ENCODE measurements at regions not wholly inside any gene's neighbourhood (a gene's known extent, or its start where the extent isn't known, plus 50 kb on each side); places are given as distances from the start of the nearest gene placed in this dataset.

DNA sequence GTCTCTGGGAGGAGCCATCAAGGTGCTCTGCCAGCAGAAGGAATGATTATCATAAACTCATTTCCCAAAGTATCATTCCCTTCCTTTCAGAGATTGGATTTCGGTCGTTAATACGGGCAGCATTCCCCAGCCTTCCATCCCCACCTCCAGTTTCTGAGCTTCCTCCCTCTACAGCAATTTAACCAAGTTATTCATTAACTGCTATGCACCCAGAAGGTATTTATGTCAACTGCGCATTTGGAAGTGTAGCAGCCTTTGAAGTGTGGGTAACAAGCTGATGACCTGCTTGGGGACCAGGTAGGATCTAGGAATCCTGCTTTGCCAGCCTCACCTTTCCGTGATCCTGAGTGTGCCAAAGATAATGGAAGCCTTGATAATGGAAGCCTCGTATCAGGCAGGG lies 172.4 kb upstream of the IGSF21 start:
- Histone ChIP-seq H3K4me2 (ENCODE audit: insufficient read depth, low read length, poor library complexity, severe bottlenecking) (no peak overlapping the region), H3K4me3 (ENCODE audit: low read length in 2 of 2) (no peak overlapping the region), H2AFZ (ENCODE audit: low read length) (no peak overlapping the region), H3K36me3 (replicated peaks in 1 of 2; ENCODE audit: control insufficient read depth in 2 of 2, insufficient read depth in 2 of 2, low read length in 2 of 2) (no peaks in the 10 kb centered on the region), H4K8ac (ENCODE audit: low read depth, low read length) (no peak overlapping the region), H3K4ac (ENCODE audit: low read length) (no peak overlapping the region), H3K23ac (ENCODE audit: low read depth, low read length, poor library complexity) (no peak overlapping the region), H2BK15ac (ENCODE audit: low read length) (no peak overlapping the region), H2AK5ac (ENCODE audit: low read depth, low read length) (no peak overlapping the region), H3K27ac (replicated peaks; ENCODE audit: low read length) (no peak overlapping the region), H3K18ac (ENCODE audit: low read length) (no peak overlapping the region), H2BK12ac (ENCODE audit: low read length) (no peak overlapping the region), H3K27me3 (ENCODE audit: control insufficient read depth in 3 of 3, insufficient read depth in 3 of 3, low read depth in 1 of 3, low read length in 3 of 3) (peaks cover 0 to 1% (median 0%) of the 10 kb centered on the region in 3 experiments), H3K9me3 (replicated peaks in 1 of 2; ENCODE audit: control insufficient read depth in 2 of 2, insufficient read depth in 1 of 2, low read depth in 1 of 2, low read length in 2 of 2) (no peaks in the 10 kb centered on the region), H3K14ac (ENCODE audit: low read length) (no peak overlapping the region), H2BK5ac (ENCODE audit: low read length) (no peak overlapping the region), H3K79me1 (ENCODE audit: low read depth, low read length) (no peaks in the 10 kb centered on the region), H4K91ac (ENCODE audit: low read depth, low read length, poor library complexity) (no peak overlapping the region), H2BK120ac (ENCODE audit: low read depth, low read length) (no peak overlapping the region), H3K9ac (ENCODE audit: low read depth, low read length, poor library complexity) (peak overlapping the region; percentile 18), H3K4me1 (ENCODE audit: control insufficient read depth in 2 of 2, insufficient read depth in 1 of 2, low read depth in 1 of 2, low read length in 2 of 2) (no peaks in the 10 kb centered on the region)
- DNase-seq (ENCODE audit: low spot score), result no peak
- no CpG with 5 or more reads among the region's 6 CpGs for WGBS, 2 donors (ENCODE audit: extremely low coverage in 2 of 2, insufficient read length in 2 of 2, insufficient replicate concordance in 1 of 2)

DNA sequence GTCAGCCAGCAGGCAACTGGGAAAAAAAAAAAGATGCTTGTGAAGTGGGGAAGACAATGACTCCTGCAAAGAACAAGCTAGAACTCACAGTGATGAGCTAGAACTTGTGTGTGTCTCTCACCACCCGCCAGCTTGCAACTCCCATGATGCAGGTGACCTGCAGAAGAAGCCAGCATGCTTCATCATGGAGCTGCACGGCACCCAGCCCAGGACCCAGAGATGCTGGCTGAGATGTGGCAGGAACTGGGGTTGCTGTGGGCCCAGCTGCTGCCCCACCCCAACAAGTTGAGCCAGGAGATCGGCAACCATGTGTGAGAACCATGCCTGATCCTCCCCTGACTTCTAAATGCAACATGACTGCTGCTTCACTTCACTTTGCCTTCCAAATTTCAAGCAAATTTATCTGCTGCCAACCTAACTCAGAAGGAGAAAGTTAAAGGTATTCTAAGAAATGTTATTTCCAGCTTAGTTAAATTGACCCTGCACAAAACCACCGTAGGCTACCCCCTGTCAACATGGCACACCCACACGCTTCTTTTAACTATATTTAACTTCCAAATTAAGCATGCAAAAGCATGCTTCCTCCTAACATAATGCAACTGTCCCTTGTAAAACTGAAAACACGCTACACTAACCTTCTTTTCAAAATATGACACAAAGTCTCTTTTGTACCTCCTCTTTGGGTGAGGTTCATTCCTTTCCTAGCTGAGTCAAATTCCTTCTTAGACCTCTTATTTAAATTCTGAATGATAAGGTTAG lies 166.0 kb upstream of the IGSF21 start:
- Histone ChIP-seq H3K27ac (replicated peaks; ENCODE audit: low read length) (no peak overlapping the region), H3K4ac (ENCODE audit: low read length) (no peak overlapping the region), H3K4me3 (ENCODE audit: low read length in 2 of 2) (peak overlapping the region in 1 of 2 donors; percentile 44), H2BK120ac (ENCODE audit: low read depth, low read length) (no peak overlapping the region), H2BK5ac (ENCODE audit: low read length) (no peak overlapping the region), H3K27me3 (ENCODE audit: control insufficient read depth in 3 of 3, insufficient read depth in 3 of 3, low read depth in 1 of 3, low read length in 3 of 3) (no peaks in the 10 kb centered on the region), H2BK15ac (ENCODE audit: low read length) (no peak overlapping the region), H3K4me1 (ENCODE audit: control insufficient read depth in 2 of 2, insufficient read depth in 1 of 2, low read depth in 1 of 2, low read length in 2 of 2) (no peaks in the 10 kb centered on the region), H3K79me1 (ENCODE audit: low read depth, low read length) (no peaks in the 10 kb centered on the region), H3K14ac (ENCODE audit: low read length) (no peak overlapping the region), H3K9ac (ENCODE audit: low read depth, low read length, poor library complexity) (no peak overlapping the region), H3K23ac (ENCODE audit: low read depth, low read length, poor library complexity) (no peak overlapping the region), H2AFZ (ENCODE audit: low read length) (no peak overlapping the region), H4K8ac (ENCODE audit: low read depth, low read length) (no peak overlapping the region), H3K4me2 (ENCODE audit: insufficient read depth, low read length, poor library complexity, severe bottlenecking) (no peak overlapping the region), H2BK12ac (ENCODE audit: low read length) (no peak overlapping the region), H2AK5ac (ENCODE audit: low read depth, low read length) (no peak overlapping the region), H3K36me3 (replicated peaks in 1 of 2; ENCODE audit: control insufficient read depth in 2 of 2, insufficient read depth in 2 of 2, low read length in 2 of 2) (no peaks in the 10 kb centered on the region), H3K9me3 (replicated peaks in 1 of 2; ENCODE audit: control insufficient read depth in 2 of 2, insufficient read depth in 1 of 2, low read depth in 1 of 2, low read length in 2 of 2) (no peaks in the 10 kb centered on the region), H4K91ac (ENCODE audit: low read depth, low read length, poor library complexity) (peak overlapping the region; percentile 65), H3K18ac (ENCODE audit: low read length) (no peak overlapping the region)
- DNase-seq (ENCODE audit: low spot score), result no peak
- WGBS, 2 donors (ENCODE audit: extremely low coverage in 2 of 2, insufficient read length in 2 of 2, insufficient replicate concordance in 1 of 2), result no CpG with 5 or more reads among the region's 6 CpGs

DNA sequence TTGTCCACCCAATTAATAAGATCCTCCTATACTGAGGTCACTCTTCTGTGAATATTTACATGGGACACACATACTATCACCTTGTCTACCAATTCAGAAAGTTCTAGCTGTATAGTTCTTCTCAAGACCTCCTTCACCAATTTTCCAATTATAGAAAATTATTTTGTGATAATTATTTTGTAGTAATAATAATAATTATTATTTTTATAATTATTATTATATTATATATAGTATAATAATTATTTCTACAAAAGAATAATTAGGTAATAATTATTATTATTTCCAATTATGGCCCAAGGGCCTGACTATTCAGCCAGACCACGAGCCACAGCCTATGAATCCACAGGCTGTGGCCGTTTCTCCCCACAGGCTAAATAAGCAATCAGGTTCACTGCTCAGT lies 164.1 kb upstream of the IGSF21 start:
- no peak overlapping the region for H2BK120ac ChIP-seq (ENCODE audit: low read depth, low read length)
- H3K9me3 ChIP-seq (replicated peaks in 1 of 2; ENCODE audit: control insufficient read depth in 2 of 2, insufficient read depth in 1 of 2, low read depth in 1 of 2, low read length in 2 of 2), result no peaks in the 10 kb centered on the region
- no peaks in the 10 kb centered on the region for H3K79me1 ChIP-seq (ENCODE audit: low read depth, low read length)
- H3K4me3 ChIP-seq (ENCODE audit: low read length in 2 of 2), result no peak overlapping the region
- H4K91ac ChIP-seq (ENCODE audit: low read depth, low read length, poor library complexity), result no peak overlapping the region
- H2BK15ac ChIP-seq (ENCODE audit: low read length), result no peak overlapping the region
- no peak for DNase-seq (ENCODE audit: low spot score)
- no peaks in the 10 kb centered on the region for H3K36me3 ChIP-seq (replicated peaks in 1 of 2; ENCODE audit: control insufficient read depth in 2 of 2, insufficient read depth in 2 of 2, low read length in 2 of 2)
- peaks cover 0 to 3% of the 10 kb centered on the region in 2 donors for H3K4me1 ChIP-seq (ENCODE audit: control insufficient read depth in 2 of 2, insufficient read depth in 1 of 2, low read depth in 1 of 2, low read length in 2 of 2)
- no peak overlapping the region for H3K18ac ChIP-seq (ENCODE audit: low read length)
- no peak overlapping the region for H3K4ac ChIP-seq (ENCODE audit: low read length)
- no peak overlapping the region for H3K27ac ChIP-seq (replicated peaks; ENCODE audit: low read length)
- H3K9ac ChIP-seq (ENCODE audit: low read depth, low read length, poor library complexity), result no peak overlapping the region
- no peaks in the 10 kb centered on the region for H3K27me3 ChIP-seq (ENCODE audit: control insufficient read depth in 3 of 3, insufficient read depth in 3 of 3, low read depth in 1 of 3, low read length in 3 of 3)
- no peak overlapping the region for H2BK5ac ChIP-seq (ENCODE audit: low read length)
- no peak overlapping the region for H3K4me2 ChIP-seq (ENCODE audit: insufficient read depth, low read length, poor library complexity, severe bottlenecking)
- no CpG with 5 or more reads among the region's 2 CpGs for WGBS, 2 donors (ENCODE audit: extremely low coverage in 2 of 2, insufficient read length in 2 of 2, insufficient replicate concordance in 1 of 2)
- H2AFZ ChIP-seq (ENCODE audit: low read length), result no peak overlapping the region
- no peak overlapping the region for H3K14ac ChIP-seq (ENCODE audit: low read length)
- H2AK5ac ChIP-seq (ENCODE audit: low read depth, low read length), result no peak overlapping the region
- no peak overlapping the region for H4K8ac ChIP-seq (ENCODE audit: low read depth, low read length)
- H2BK12ac ChIP-seq (ENCODE audit: low read length), result no peak overlapping the region
- no peak overlapping the region for H3K23ac ChIP-seq (ENCODE audit: low read depth, low read length, poor library complexity)

- Histone ChIP-seq H2BK5ac (ENCODE audit: low read length) (no peak overlapping the region), H2AK5ac (ENCODE audit: low read depth, low read length) (no peak overlapping the region), H3K9ac (ENCODE audit: low read depth, low read length, poor library complexity) (no peak overlapping the region), H4K8ac (ENCODE audit: low read depth, low read length) (no peak overlapping the region), H3K36me3 (replicated peaks in 1 of 2; ENCODE audit: control insufficient read depth in 2 of 2, insufficient read depth in 2 of 2, low read length in 2 of 2) (no peaks in the 10 kb centered on the region), H4K91ac (ENCODE audit: low read depth, low read length, poor library complexity) (no peak overlapping the region), H3K14ac (ENCODE audit: low read length) (no peak overlapping the region), H3K27ac (replicated peaks; ENCODE audit: low read length) (no peak overlapping the region), H2BK12ac (ENCODE audit: low read length) (no peak overlapping the region), H3K4ac (ENCODE audit: low read length) (no peak overlapping the region), H3K79me1 (ENCODE audit: low read depth, low read length) (no peaks in the 10 kb centered on the region), H3K4me2 (ENCODE audit: insufficient read depth, low read length, poor library complexity, severe bottlenecking) (no peak overlapping the region), H2AFZ (ENCODE audit: low read length) (no peak overlapping the region), H3K27me3 (ENCODE audit: control insufficient read depth in 3 of 3, insufficient read depth in 3 of 3, low read depth in 1 of 3, low read length in 3 of 3) (no peaks in the 10 kb centered on the region), H2BK15ac (ENCODE audit: low read length) (no peak overlapping the region), H3K18ac (ENCODE audit: low read length) (no peak overlapping the region), H3K23ac (ENCODE audit: low read depth, low read length, poor library complexity) (no peak overlapping the region), H3K4me1 (ENCODE audit: control insufficient read depth in 2 of 2, insufficient read depth in 1 of 2, low read depth in 1 of 2, low read length in 2 of 2) (peaks cover 0 to 12% of the 10 kb centered on the region in 2 donors), H3K4me3 (ENCODE audit: low read length in 2 of 2) (no peak overlapping the region), H2BK120ac (ENCODE audit: low read depth, low read length) (no peak overlapping the region), H3K9me3 (replicated peaks in 1 of 2; ENCODE audit: control insufficient read depth in 2 of 2, insufficient read depth in 1 of 2, low read depth in 1 of 2, low read length in 2 of 2) (no peaks in the 10 kb centered on the region)
- WGBS, 2 donors (ENCODE audit: extremely low coverage in 2 of 2, insufficient read length in 2 of 2, insufficient replicate concordance in 1 of 2), result no CpG with 5 or more reads among the region's 4 CpGs
- DNase-seq (ENCODE audit: low spot score), result no peak
Measured at GRCh38 chr1:17944646-17945045, 163.0 kb upstream of the IGSF21 start.
